GM12878 (cell line): ENCODE measurements at regions not wholly inside any gene's neighbourhood (a gene's known extent, or its start where the extent isn't known, plus 50 kb on each side); places are given as distances from the start of the nearest gene placed in this dataset.
"Not testable (repeated sequence)": the region's sequence is repeated elsewhere in the genome, so short reads cannot be mapped to it uniquely, and the experiment has no call there.

ENCODE experiments used
- ATAC-seq: fragments of 200-7000 bp; cut with Tn5 transposase; 3 replicates; pipeline ENCODE4 v1.9.1; 2020; ENCODE audit warnings: mild to moderate bottlenecking, moderate library complexity
- BruUV-seq: library from RNA; stranded (reverse); fragments of 400-500 nt; replicated peaks from 2 replicates; lab custom pipeline; 2021; lab: Mats Ljungman, UMichigan
- CTCF ChIA-PET: fragments of 300-600 bp; sonication (Branson Sonifier 250); formaldehyde crosslinking; extraction: SDS; loops from one replicate; lab custom pipeline; 2021; ENCODE audit warnings: inconsistent platforms; lab: Yijun Ruan, JAX
- POLR2A ChIA-PET: fragments of 350-600 bp; formaldehyde crosslinking; extraction: SDS; loops from one replicate; lab custom pipeline; 2021; ENCODE audit warnings: inconsistent platforms; lab: Charles Lee
- RAD21 ChIA-PET: fragments of 300-600 bp; sonication (Branson Sonifier 250); formaldehyde crosslinking; loops from one replicate; lab custom pipeline; 2023; ENCODE audit warnings: antibody characterized with exemption; ENCODE audit not compliant: unreplicated experiment; lab: Charles Lee
- SMC1A ChIA-PET: fragments of 300-600 bp; sonication (Branson Sonifier 250); formaldehyde crosslinking; loops from one replicate; lab custom pipeline; 2023; ENCODE audit not compliant: unreplicated experiment, uncharacterized antibody; lab: Charles Lee
- DNase-seq: peaks from one replicate; pipeline ENCODE4 v3.0.0-alpha.2; 2011; ENCODE audit warnings: low read depth, low spot score
- FAIRE-seq: peaks from 3 replicates; lab custom pipeline; 2011; peaks lifted over from hg19 to GRCh38; lab: Jason Lieb, UNC
- H2AFZ ChIP-seq: 2 replicates; pipeline ENCODE4 v1.6.0; 2011; ENCODE audit warnings: low read depth, low read length, control low read depth; ENCODE audit not compliant: control insufficient read depth
- H3K27ac ChIP-seq: 2 replicates; pipeline ENCODE4 v1.5.1; 2011; ENCODE audit warnings: control low read depth; ENCODE audit not compliant: control insufficient read depth, insufficient read depth
- H3K27me3 ChIP-seq, 2 experiments: replicated peaks in 1 of 2; 2 replicates each; pipeline versions ENCODE4 v1.6.0 to v1.6.1; 2011; ENCODE audit warnings: low read length in 1 of 2; ENCODE audit not compliant: control insufficient read depth in 2 of 2, insufficient read depth in 2 of 2
- H3K36me3 ChIP-seq, 2 experiments: 2 replicates each; pipeline ENCODE4 v1.5.1; 2011; ENCODE audit warnings: low read length in 1 of 2; ENCODE audit not compliant: control insufficient read depth in 2 of 2, insufficient read depth in 2 of 2
- H3K4me1 ChIP-seq: 2 replicates; pipeline ENCODE4 v1.6.1; 2011; ENCODE audit warnings: mild to moderate bottlenecking, low read length, moderate library complexity, mixed read lengths; ENCODE audit not compliant: control insufficient read depth, insufficient read depth
- H3K4me2 ChIP-seq: 2 replicates; pipeline ENCODE4 v1.6.0; 2011; ENCODE audit warnings: control low read depth; ENCODE audit not compliant: control insufficient read depth, insufficient read depth
- H3K4me3 ChIP-seq: fragments of 200-600 bp; sonication (generic); 2 replicates; pipeline ENCODE4 v1.5.1; 2016
- H3K79me2 ChIP-seq: 2 replicates; pipeline ENCODE4 v1.6.0; 2011; ENCODE audit warnings: low read length; ENCODE audit not compliant: control insufficient read depth, insufficient read depth
- H3K9ac ChIP-seq: 2 replicates; pipeline ENCODE4 v1.8.0; 2011; ENCODE audit warnings: low read length, control low read depth, mixed read lengths; ENCODE audit not compliant: control insufficient read depth, insufficient read depth
- H3K9me3 ChIP-seq: replicated peaks from 3 replicates; pipeline ENCODE4 v1.5.1; 2011; ENCODE audit warnings: mild to moderate bottlenecking, low read length; ENCODE audit not compliant: control insufficient read depth, insufficient read depth
- H4K20me1 ChIP-seq: 2 replicates; pipeline ENCODE4 v1.6.0; 2011; ENCODE audit not compliant: control insufficient read depth, insufficient read depth
- ATF2 ChIP-seq: IDR thresholded peaks from 2 replicates; pipeline ENCODE4 v1.6.1; 2012; ENCODE audit warnings: low read length, inconsistent platforms
- EED ChIP-seq: sonication (generic); IDR thresholded peaks from 2 replicates; pipeline ENCODE4 v1.6.1; 2016; ENCODE audit warnings: antibody characterized with exemption, low read depth
- EP300 ChIP-seq, 2 experiments: fragments of 150-350 bp in 1 of 2; IDR thresholded peaks; 2 replicates each; pipeline ENCODE4 v1.6.1; 2011 to 2012; ENCODE audit warnings: low read depth in 2 of 2, low read length in 2 of 2, borderline replicate concordance in 1 of 2, improper control_type of control experiment in 1 of 2, inconsistent platforms in 1 of 2; ENCODE audit not compliant: control insufficient read depth in 1 of 2
- ETV6 ChIP-seq, 2 experiments: fragments of 450-650 bp in 1 of 2; IDR thresholded peaks in 1 of 2; conservative IDR thresholded peaks in 1 of 2; 2 replicates each; pipeline ENCODE4 v1.6.1; 2014; ENCODE audit warnings: antibody characterized with exemption in 1 of 2, borderline replicate concordance in 1 of 2, low read depth in 1 of 2, mild to moderate bottlenecking in 1 of 2, moderate library complexity in 1 of 2
- FOXM1 ChIP-seq: IDR thresholded peaks from 2 replicates; pipeline ENCODE4 v1.6.1; 2012; ENCODE audit warnings: low read depth, mild to moderate bottlenecking, inconsistent platforms, low read length, moderate library complexity
- GABPA ChIP-seq: IDR thresholded peaks from 2 replicates; pipeline ENCODE4 v1.6.1; 2014; ENCODE audit warnings: antibody characterized with exemption, low read depth, mild to moderate bottlenecking, inconsistent platforms
- IKZF2 ChIP-seq, 2 experiments: fragments of 450-650 bp; IDR thresholded peaks; 2 replicates each; pipeline ENCODE4 v1.6.1; 2017; ENCODE audit warnings: mild to moderate bottlenecking in 2 of 2, moderate library complexity in 2 of 2
- MEF2B ChIP-seq: fragments of 450-650 bp; IDR thresholded peaks from 2 replicates; pipeline ENCODE4 v1.6.1; 2018; ENCODE audit warnings: mild to moderate bottlenecking, moderate library complexity; ENCODE audit not compliant: partially characterized antibody, poor library complexity, severe bottlenecking
- MTA2 ChIP-seq: fragments of 450-650 bp; IDR thresholded peaks from 2 replicates; pipeline ENCODE4 v1.6.1; 2016; ENCODE audit warnings: low read depth, mild to moderate bottlenecking, moderate library complexity
- NFIC ChIP-seq: IDR thresholded peaks from 2 replicates; pipeline ENCODE4 v1.6.1; 2012; ENCODE audit warnings: low read depth, mild to moderate bottlenecking, inconsistent platforms, low read length, moderate library complexity
- NR2C1 ChIP-seq: fragments of 450-650 bp; IDR thresholded peaks from 2 replicates; pipeline ENCODE4 v1.6.1; 2017; ENCODE audit warnings: antibody characterized with exemption, mild to moderate bottlenecking, moderate library complexity
- PAX5 ChIP-seq: IDR thresholded peaks from 2 replicates; pipeline ENCODE4 v1.6.1; 2011; ENCODE audit warnings: low read depth, low read length, borderline replicate concordance
- PML ChIP-seq: IDR thresholded peaks from 2 replicates; pipeline ENCODE4 v1.6.1; 2012; ENCODE audit warnings: low read length, inconsistent platforms
- RUNX3 ChIP-seq: IDR thresholded peaks from 2 replicates; pipeline ENCODE4 v1.6.1; 2012; ENCODE audit warnings: low read length, inconsistent platforms
- TCF12 ChIP-seq: IDR thresholded peaks from 2 replicates; pipeline ENCODE4 v1.6.1; 2011; ENCODE audit warnings: low read depth, mild to moderate bottlenecking, low read length
- TCF3 ChIP-seq: IDR thresholded peaks from 2 replicates; pipeline ENCODE4 v1.6.1; 2012; ENCODE audit warnings: low read depth, mild to moderate bottlenecking, low read length, borderline replicate concordance; ENCODE audit not compliant: insufficient read depth
- WGBS: methylation state at CpG from one replicate; pipeline ENCODE4 v1.1.6; 2016; ENCODE audit warnings: low lambda C conversion rate; ENCODE audit not compliant: insufficient replicate concordance, insufficient coverage; ENCODE audit errors: missing lambda C conversion rate; 5-methylcytosine and 5-hydroxymethylcytosine counted together
- in situ Hi-C: fragments of 300-500 bp; cut with MboI; formaldehyde crosslinking; loops from 9 replicates; pipeline ENCODE4 v1.14.3; 2018; ENCODE audit warnings: mixed read lengths
- intact Hi-C: fragments of 100-400 bp; cut with micrococcal nuclease; formaldehyde crosslinking; loops from one replicate; pipeline ENCODE4 v1.14.2; 2022; ENCODE audit not compliant: unreplicated experiment
- TF ChIP-seq, protein P1 (sequence below): fragments of 450-650 bp; IDR thresholded peaks from 2 replicates; pipeline ENCODE4 v1.6.1; 2017; ENCODE audit warnings: low read depth, mild to moderate bottlenecking, moderate library complexity
- TF ChIP-seq, protein P2 (sequence below): fragments of 450-650 bp; IDR thresholded peaks from 2 replicates; pipeline ENCODE4 v1.6.1; 2016; ENCODE audit warnings: mild to moderate bottlenecking

- ChIA-PET CTCF (interaction anchor here (1.7 kb wide), 1 partner anchor 84 kb away, joined by 5 read pairs; no protein-coding TSS in a partner anchor), SMC1A (interaction anchor here (1.0 to 1.2 kb wide), 2 partner anchors 16 to 21 kb away, joined by 3 read pairs; no protein-coding TSS in a partner anchor), POLR2A (interaction anchor here (0.7 kb wide), 1 partner anchor 28 kb away, joined by 4 read pairs; no protein-coding TSS in a partner anchor)
- H3K4me1 ChIP-seq, in situ Hi-C loops, H4K20me1 ChIP-seq, H3K27me3 ChIP-seq, H3K36me3 ChIP-seq, H3K79me2 ChIP-seq, BruUV-seq, H3K9me3 ChIP-seq, RAD21 ChIA-PET: not testable (repeated sequence)
- peak; percentile 47 for FAIRE-seq
- DNase-seq = peak; percentile 84
- H3K27ac ChIP-seq = peak overlapping the region; percentile 56
- H3K9ac ChIP-seq = peak overlapping the region; percentile 1; the same call in 1 of the 2 replicates
- peak overlapping the region; percentile 29 for H2AFZ ChIP-seq
- WGBS = 39% methylated on average over 11 of the region's 11 CpGs
- peak overlapping the region; percentile 40; the same call in 1 of the 2 replicates for H3K4me3 ChIP-seq
- H3K4me2 ChIP-seq = peak overlapping the region; percentile 66
- intact Hi-C loops = loop anchor here (10.0 kb wide), 1 partner anchor 59 kb away; no protein-coding TSS in a partner anchor
- ATAC-seq = peak; percentile 99
- TF ChIP-seq ETV6 (conservative IDR thresholded peaks at IDR 0.05 in 1 of 2, IDR thresholded peaks at IDR 0.05 in 1 of 2; ENCODE audit: borderline replicate concordance in 1 of 2, low read depth in 1 of 2) = peak in 1 of 2 experiments; percentile 15; a peak in 1 of 4 replicates
- TF ChIP-seq, protein P1, sequence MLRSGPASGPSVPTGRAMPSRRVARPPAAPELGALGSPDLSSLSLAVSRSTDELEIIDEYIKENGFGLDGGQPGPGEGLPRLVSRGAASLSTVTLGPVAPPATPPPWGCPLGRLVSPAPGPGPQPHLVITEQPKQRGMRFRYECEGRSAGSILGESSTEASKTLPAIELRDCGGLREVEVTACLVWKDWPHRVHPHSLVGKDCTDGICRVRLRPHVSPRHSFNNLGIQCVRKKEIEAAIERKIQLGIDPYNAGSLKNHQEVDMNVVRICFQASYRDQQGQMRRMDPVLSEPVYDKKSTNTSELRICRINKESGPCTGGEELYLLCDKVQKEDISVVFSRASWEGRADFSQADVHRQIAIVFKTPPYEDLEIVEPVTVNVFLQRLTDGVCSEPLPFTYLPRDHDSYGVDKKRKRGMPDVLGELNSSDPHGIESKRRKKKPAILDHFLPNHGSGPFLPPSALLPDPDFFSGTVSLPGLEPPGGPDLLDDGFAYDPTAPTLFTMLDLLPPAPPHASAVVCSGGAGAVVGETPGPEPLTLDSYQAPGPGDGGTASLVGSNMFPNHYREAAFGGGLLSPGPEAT = peak; percentile 51; the same call in 1 of the 2 replicates
- TF ChIP-seq GABPA = peak; percentile 49; the same call in 1 of the 2 replicates
- TF ChIP-seq TCF12 = 0 out of 2 replicates have a peak, but pooled peaks have one; percentile 22
- TF ChIP-seq FOXM1 = peak; percentile 46; the same call in 1 of the 2 replicates
- peak; percentile 45; the same call in 1 of the 2 replicates for TF ChIP-seq EED
- 0 out of 2 replicates have a peak, but pooled peaks have one; percentile 14 for TF ChIP-seq PAX5
- peak; percentile 22; the same call in 1 of the 2 replicates for TF ChIP-seq MTA2
- TF ChIP-seq NFIC = peak; percentile 49; the same call in 1 of the 2 replicates
- TF ChIP-seq MEF2B = peak; percentile 58
- TF ChIP-seq NR2C1 = peak; percentile 63
- TF ChIP-seq ATF2 = 0 out of 2 replicates have a peak, but pooled peaks have one; percentile 54
- TF ChIP-seq EP300 (IDR thresholded peaks at IDR 0.05; ENCODE audit: borderline replicate concordance in 1 of 2, control insufficient read depth in 1 of 2, low read depth in 2 of 2, low read length in 2 of 2) = 0 out of 4 replicates have a peak, but pooled peaks of 1 of the 2 experiments have one; percentile 19
- 0 out of 2 replicates have a peak, but pooled peaks have one; percentile 27 for TF ChIP-seq PML
- TF ChIP-seq IKZF2 (IDR thresholded peaks at IDR 0.05) = peak; percentile 49 to 66; a peak in 3 of 4 replicates
- 0 out of 2 replicates have a peak, but pooled peaks have one; percentile 7 for TF ChIP-seq TCF3
- TF ChIP-seq RUNX3 = peak; percentile 74
- TF ChIP-seq, protein P2, sequence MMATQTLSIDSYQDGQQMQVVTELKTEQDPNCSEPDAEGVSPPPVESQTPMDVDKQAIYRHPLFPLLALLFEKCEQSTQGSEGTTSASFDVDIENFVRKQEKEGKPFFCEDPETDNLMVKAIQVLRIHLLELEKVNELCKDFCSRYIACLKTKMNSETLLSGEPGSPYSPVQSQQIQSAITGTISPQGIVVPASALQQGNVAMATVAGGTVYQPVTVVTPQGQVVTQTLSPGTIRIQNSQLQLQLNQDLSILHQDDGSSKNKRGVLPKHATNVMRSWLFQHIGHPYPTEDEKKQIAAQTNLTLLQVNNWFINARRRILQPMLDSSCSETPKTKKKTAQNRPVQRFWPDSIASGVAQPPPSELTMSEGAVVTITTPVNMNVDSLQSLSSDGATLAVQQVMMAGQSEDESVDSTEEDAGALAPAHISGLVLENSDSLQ = peak; percentile 56; the same call in 1 of the 2 replicates
Observed at GRCh38 chr19:14283813-14284520, 78.0 kb upstream of the ADGRL1 start.
